ENCODE measurements at regions not wholly inside any gene's neighbourhood (a gene's known extent, or its start where the extent isn't known, plus 50 kb on each side); places are given as distances from the start of the nearest gene placed in this dataset.
"Not testable (repeated sequence)": the region's sequence is repeated elsewhere in the genome, so short reads cannot be mapped to it uniquely, and the experiment has no call there.

GRCh38 chr4:102210806-102211205 lies 134.5 kb downstream of the SLC39A8 start:
- not testable (repeated sequence) for H3K9me3 ChIP-seq (ENCODE audit: severe bottlenecking); H3K36me3 ChIP-seq (ENCODE audit: low read depth); ATAC-seq (ENCODE audit: low read depth); DNase-seq (ENCODE audit: low spot score); H3K27me3 ChIP-seq (ENCODE audit: insufficient read depth, poor library complexity, severe bottlenecking); H3K27ac ChIP-seq (ENCODE audit: poor library complexity, severe bottlenecking); H3K4me1 ChIP-seq (ENCODE audit: insufficient read depth, poor library complexity, severe bottlenecking); H3K4me3 ChIP-seq (ENCODE audit: severe bottlenecking)

GRCh38 chr4:102204634-102205033 lies 140.6 kb downstream of the SLC39A8 start:
- not testable (repeated sequence) for H3K4me1 ChIP-seq (ENCODE audit: insufficient read depth, poor library complexity, severe bottlenecking); ATAC-seq (ENCODE audit: low read depth); H3K27me3 ChIP-seq (ENCODE audit: insufficient read depth, poor library complexity, severe bottlenecking); H3K9me3 ChIP-seq (ENCODE audit: severe bottlenecking); DNase-seq (ENCODE audit: low spot score); H3K4me3 ChIP-seq (ENCODE audit: severe bottlenecking); H3K36me3 ChIP-seq (ENCODE audit: low read depth); H3K27ac ChIP-seq (ENCODE audit: poor library complexity, severe bottlenecking)

GRCh38 chr4:102196221-102196620 lies 149.1 kb downstream of the SLC39A8 start:
- no peaks in the 10 kb centered on the region for H3K4me1 ChIP-seq (ENCODE audit: insufficient read depth, poor library complexity, severe bottlenecking)
- no peak for DNase-seq (ENCODE audit: low spot score)

GRCh38 chr4:102193145-102193544 lies 152.1 kb downstream of the SLC39A8 start:
- Histone ChIP-seq H3K9me3 (ENCODE audit: severe bottlenecking) (no peaks in the 10 kb centered on the region), H3K27ac (ENCODE audit: poor library complexity, severe bottlenecking) (no peak overlapping the region), H3K27me3 (ENCODE audit: insufficient read depth, poor library complexity, severe bottlenecking) (no peaks in the 10 kb centered on the region), H3K4me1 (ENCODE audit: insufficient read depth, poor library complexity, severe bottlenecking) (no peaks in the 10 kb centered on the region), H3K36me3 (ENCODE audit: low read depth) (no peaks in the 10 kb centered on the region), H3K4me3 (ENCODE audit: severe bottlenecking) (no peak overlapping the region)
- TF ChIP-seq CTCF (IDR thresholded peaks at IDR 0.05; ENCODE audit: poor library complexity, severe bottlenecking): no peak
- no peak for ATAC-seq (ENCODE audit: low read depth)
- no peak for DNase-seq (ENCODE audit: low spot score)

More at GRCh38 chr4:102196221-102196620, 149.1 kb downstream of the SLC39A8 start:
- no peaks in the 10 kb centered on the region for H3K27me3 ChIP-seq (ENCODE audit: insufficient read depth, poor library complexity, severe bottlenecking)
- H3K36me3 ChIP-seq (ENCODE audit: low read depth): no peaks in the 10 kb centered on the region
- peak; percentile 44; the same call in 2 of the 3 replicates for ATAC-seq (ENCODE audit: low read depth)
- no peak for TF ChIP-seq CTCF (IDR thresholded peaks at IDR 0.05; ENCODE audit: poor library complexity, severe bottlenecking)
- no peak overlapping the region for H3K27ac ChIP-seq (ENCODE audit: poor library complexity, severe bottlenecking)
- no peaks in the 10 kb centered on the region for H3K9me3 ChIP-seq (ENCODE audit: severe bottlenecking)
- H3K4me3 ChIP-seq (ENCODE audit: severe bottlenecking): no peak overlapping the region

- Histone ChIP-seq H3K4me3 (ENCODE audit: severe bottlenecking) (no peak overlapping the region), H3K4me1 (ENCODE audit: insufficient read depth, poor library complexity, severe bottlenecking) (no peaks in the 10 kb centered on the region), H3K27ac (ENCODE audit: poor library complexity, severe bottlenecking) (no peak overlapping the region), H3K9me3 (ENCODE audit: severe bottlenecking) (no peaks in the 10 kb centered on the region), H3K36me3 (ENCODE audit: low read depth) (no peaks in the 10 kb centered on the region), H3K27me3 (ENCODE audit: insufficient read depth, poor library complexity, severe bottlenecking) (no peaks in the 10 kb centered on the region)
- TF ChIP-seq CTCF (IDR thresholded peaks at IDR 0.05; ENCODE audit: poor library complexity, severe bottlenecking): no peak
- no peak for ATAC-seq (ENCODE audit: low read depth)
- DNase-seq (ENCODE audit: low spot score): no peak
Observed at GRCh38 chr4:102180046-102180445, 165.2 kb downstream of the SLC39A8 start.

- Histone ChIP-seq H3K36me3 (ENCODE audit: low read depth) (no peaks in the 10 kb centered on the region), H3K27ac (ENCODE audit: poor library complexity, severe bottlenecking) (no peak overlapping the region), H3K4me3 (ENCODE audit: severe bottlenecking) (no peak overlapping the region), H3K4me1 (ENCODE audit: insufficient read depth, poor library complexity, severe bottlenecking) (no peaks in the 10 kb centered on the region), H3K27me3 (ENCODE audit: insufficient read depth, poor library complexity, severe bottlenecking) (no peaks in the 10 kb centered on the region), H3K9me3 (ENCODE audit: severe bottlenecking) (no peaks in the 10 kb centered on the region)
- no peak for DNase-seq (ENCODE audit: low spot score)
- peak; percentile 36; the same call in 1 of the 3 replicates for ATAC-seq (ENCODE audit: low read depth)
- no peak for TF ChIP-seq CTCF (IDR thresholded peaks at IDR 0.05; ENCODE audit: poor library complexity, severe bottlenecking)
Observed at GRCh38 chr4:102174719-102175189, 170.5 kb downstream of the SLC39A8 start.

All from RWPE2 (cell line).